Fibroblast of lung (primary cell): ENCODE measurements at regions not wholly inside any gene's neighbourhood (a gene's known extent, or its start where the extent isn't known, plus 50 kb on each side); places are given as distances from the start of the nearest gene placed in this dataset.

ENCODE experiments used
- EZH2 ChIP-seq: IDR thresholded peaks from 2 replicates; pipeline ENCODE4 v1.5.1; 2012; ENCODE audit warnings: low read length, control low read depth, mild to moderate bottlenecking; ENCODE audit errors: missing control alignments
- TF ChIP-seq, protein P1 (sequence below), 2 donors: IDR thresholded peaks in 1 of 2; conservative IDR thresholded peaks in 1 of 2; 1 replicate in 1 of 2; 2 replicates in 1 of 2; pipeline ENCODE4 v1.5.1; 2011 to 2012; ENCODE audit warnings: low read length in 2 of 2, control low read depth in 1 of 2, inconsistent platforms in 1 of 2, low read depth in 1 of 2, mild to moderate bottlenecking in 1 of 2

DNA sequence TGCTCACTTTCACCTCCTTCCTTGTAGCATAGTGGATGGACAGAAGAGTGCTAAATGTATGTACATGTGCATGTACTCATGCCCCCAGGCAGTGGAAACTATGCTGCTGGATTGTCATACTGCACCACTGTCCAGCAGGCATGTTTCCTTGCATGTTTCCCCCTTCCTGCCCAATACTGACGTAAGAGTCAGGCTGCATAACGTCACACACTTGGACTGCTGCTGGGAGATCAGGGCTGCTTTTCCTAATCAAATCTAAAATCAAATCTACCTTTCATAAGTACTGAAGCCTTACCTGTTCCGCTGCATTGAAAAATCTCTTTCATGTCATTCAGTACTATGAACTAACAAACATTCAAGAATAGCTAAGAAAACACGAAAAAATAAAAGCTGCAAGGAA, 67.9 kb upstream of the ROBO1 start:
- TF ChIP-seq, protein P1, sequence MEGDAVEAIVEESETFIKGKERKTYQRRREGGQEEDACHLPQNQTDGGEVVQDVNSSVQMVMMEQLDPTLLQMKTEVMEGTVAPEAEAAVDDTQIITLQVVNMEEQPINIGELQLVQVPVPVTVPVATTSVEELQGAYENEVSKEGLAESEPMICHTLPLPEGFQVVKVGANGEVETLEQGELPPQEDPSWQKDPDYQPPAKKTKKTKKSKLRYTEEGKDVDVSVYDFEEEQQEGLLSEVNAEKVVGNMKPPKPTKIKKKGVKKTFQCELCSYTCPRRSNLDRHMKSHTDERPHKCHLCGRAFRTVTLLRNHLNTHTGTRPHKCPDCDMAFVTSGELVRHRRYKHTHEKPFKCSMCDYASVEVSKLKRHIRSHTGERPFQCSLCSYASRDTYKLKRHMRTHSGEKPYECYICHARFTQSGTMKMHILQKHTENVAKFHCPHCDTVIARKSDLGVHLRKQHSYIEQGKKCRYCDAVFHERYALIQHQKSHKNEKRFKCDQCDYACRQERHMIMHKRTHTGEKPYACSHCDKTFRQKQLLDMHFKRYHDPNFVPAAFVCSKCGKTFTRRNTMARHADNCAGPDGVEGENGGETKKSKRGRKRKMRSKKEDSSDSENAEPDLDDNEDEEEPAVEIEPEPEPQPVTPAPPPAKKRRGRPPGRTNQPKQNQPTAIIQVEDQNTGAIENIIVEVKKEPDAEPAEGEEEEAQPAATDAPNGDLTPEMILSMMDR (conservative IDR thresholded peaks at IDR 0.05 in 1 of 2, IDR thresholded peaks at IDR 0.05 in 1 of 2; ENCODE audit: low read depth in 1 of 2, low read length in 2 of 2): no peak
- TF ChIP-seq EZH2: no peak
